HCT116 (cell line): ENCODE measurements at regions not wholly inside any gene's neighbourhood (a gene's known extent, or its start where the extent isn't known, plus 50 kb on each side); places are given as distances from the start of the nearest gene placed in this dataset.

Experiments used
- ATAC-seq: fragments of 200-7000 bp; cut with Tn5 transposase; 2 replicates; pipeline ENCODE4 v1.9.1; 2020; ENCODE audit warnings: mild to moderate bottlenecking, moderate library complexity
- BruUV-seq: library from RNA; stranded (reverse); fragments of 400-500 nt; replicated peaks from 2 replicates; lab custom pipeline; 2021; lab: Mats Ljungman, UMichigan
- CTCF ChIA-PET: fragments of 300-600 bp; sonication (Branson Sonifier 250); formaldehyde crosslinking; loops from one replicate; lab custom pipeline; 2021; ENCODE audit warnings: antibody characterized with exemption; lab: Charles Lee
- POLR2A ChIA-PET: fragments of 300-600, 350-600 bp; sonication (Branson Sonifier 250); formaldehyde crosslinking; loops from one replicate; lab custom pipeline; 2021; ENCODE audit warnings: antibody characterized with exemption; lab: Charles Lee
- RAD21 ChIA-PET, 2 experiments: fragments of 300-600 bp; sonication (Branson Sonifier 250); formaldehyde crosslinking; loops; one replicate each; lab custom pipeline; 2023; ENCODE audit warnings: low total read pairs in 2 of 2; ENCODE audit not compliant: uncharacterized antibody in 2 of 2, unreplicated experiment in 2 of 2, low non-redundant PET in 1 of 2; lab: Charles Lee
- DNase-seq: peaks from one replicate; pipeline ENCODE4 v3.0.0-alpha.2; 2010; ENCODE audit warnings: low read depth, low spot score
- H2AFZ ChIP-seq: fragments of 200-600 bp; shearing (Covaris generic), sonication (generic); 2 replicates; pipeline ENCODE4 v1.6.1; 2017; ENCODE audit warnings: low read depth, mixed run types, mixed read lengths, antibody characterized with exemption, low read length; ENCODE audit not compliant: poor library complexity, severe bottlenecking
- H3K27ac ChIP-seq: 2 replicates; pipeline ENCODE4 v1.5.1; 2012; ENCODE audit warnings: low read depth, low read length
- H3K27me3 ChIP-seq: fragments of 200-600 bp; sonication (generic); 2 replicates; pipeline ENCODE4 v1.6.1; 2016; ENCODE audit warnings: mixed run types, low read length, mixed read lengths; ENCODE audit not compliant: insufficient read depth
- H3K36me3 ChIP-seq, 2 experiments: fragments of 200-500 bp in 1 of 2; fragments of 200-600 bp in 1 of 2; sonication (Bioruptor generic) in 1 of 2; sonication (generic) in 1 of 2; 2 replicates each; pipeline versions ENCODE4 v1.5.1 to v1.6.1; 2014 to 2016; ENCODE audit warnings: low read length in 2 of 2, inconsistent platforms in 1 of 2, mixed read lengths in 1 of 2, mixed run types in 1 of 2; ENCODE audit not compliant: insufficient read depth in 2 of 2, control insufficient read depth in 1 of 2
- H3K4me1 ChIP-seq, 2 experiments: fragments of 200-600 bp in 1 of 2; sonication (generic) in 1 of 2; 2 replicates each; pipeline versions ENCODE4 v1.5.1 to v1.6.1; 2012 to 2017; ENCODE audit warnings: low read length in 2 of 2, inconsistent platforms in 1 of 2, mild to moderate bottlenecking in 1 of 2, mixed read lengths in 1 of 2, mixed run types in 1 of 2, moderate library complexity in 1 of 2; ENCODE audit not compliant: insufficient read depth in 2 of 2, control insufficient read depth in 1 of 2
- H3K4me2 ChIP-seq: fragments of 200-600 bp; sonication (generic); 2 replicates; pipeline ENCODE4 v1.6.1; 2017; ENCODE audit warnings: mixed run types, low read length, mixed read lengths
- H3K4me3 ChIP-seq, 2 experiments: fragments of 200-600 bp in 1 of 2; sonication (generic) in 1 of 2; replicated peaks in 1 of 2; 2 replicates each; pipeline ENCODE4 v1.5.1; 2011 to 2016; ENCODE audit warnings: low read length in 2 of 2, control low read depth in 1 of 2, low read depth in 1 of 2, mild to moderate bottlenecking in 1 of 2, mixed read lengths in 1 of 2, mixed run types in 1 of 2
- H3K79me2 ChIP-seq: fragments of 200-600 bp; sonication (generic); 2 replicates; pipeline ENCODE4 v1.6.1; 2017; ENCODE audit warnings: mild to moderate bottlenecking, mixed run types, low read length, moderate library complexity, mixed read lengths; ENCODE audit not compliant: insufficient read depth
- H3K9ac ChIP-seq: fragments of 200-600 bp; sonication (generic); 2 replicates; pipeline ENCODE4 v1.6.1; 2016; ENCODE audit warnings: low read length, mixed read lengths
- H3K9me2 ChIP-seq: fragments of 200-600 bp; sonication (generic), shearing (Covaris generic); 2 replicates; pipeline ENCODE4 v1.6.1; 2017; ENCODE audit warnings: mixed run types, mild to moderate bottlenecking, moderate library complexity; ENCODE audit not compliant: insufficient read depth
- H3K9me3 ChIP-seq, 2 experiments: fragments of 200-500 bp in 1 of 2; fragments of 200-600 bp in 1 of 2; sonication (Bioruptor generic) in 1 of 2; sonication (generic) in 1 of 2; 2 replicates each; pipeline ENCODE4 v1.6.1; 2014 to 2017; ENCODE audit warnings: low read length in 2 of 2, mixed read lengths in 2 of 2, inconsistent platforms in 1 of 2, low read depth in 1 of 2, mild to moderate bottlenecking in 1 of 2, mixed run types in 1 of 2, moderate library complexity in 1 of 2; ENCODE audit not compliant: control insufficient read depth in 1 of 2, insufficient read depth in 1 of 2
- H4K20me1 ChIP-seq: fragments of 200-600 bp; sonication (generic), shearing (Covaris generic); 2 replicates; pipeline ENCODE4 v1.6.1; 2017; ENCODE audit warnings: mixed run types, mild to moderate bottlenecking, moderate library complexity; ENCODE audit not compliant: insufficient read depth
- CBX3 ChIP-seq: IDR thresholded peaks from 2 replicates; pipeline ENCODE4 v1.6.1; 2012; ENCODE audit warnings: low read depth
- CEBPB ChIP-seq: IDR thresholded peaks from 2 replicates; pipeline ENCODE4 v1.6.1; 2012; ENCODE audit warnings: low read depth
- EZH2phosphoT487 ChIP-seq: fragments of 200-600 bp; IDR thresholded peaks from 2 replicates; pipeline ENCODE4 v1.6.1; 2018; ENCODE audit warnings: antibody characterized with exemption, borderline replicate concordance
- SP1 ChIP-seq: IDR thresholded peaks from 2 replicates; pipeline ENCODE4 v1.6.1; 2012; ENCODE audit warnings: low read depth
- intact Hi-C: fragments of 100-400 bp; cut with micrococcal nuclease; formaldehyde crosslinking; loops from 2 replicates; pipeline ENCODE4 v1.10.0; 2022
- TF ChIP-seq, protein P1 (sequence below): IDR thresholded peaks from 2 replicates; pipeline ENCODE4 v1.6.1; 2012
- TF ChIP-seq, protein P2 (sequence below): IDR thresholded peaks from 2 replicates; pipeline ENCODE4 v1.6.1; 2012; ENCODE audit warnings: low read depth
- TF ChIP-seq, protein P3 (sequence below): IDR thresholded peaks from 2 replicates; pipeline ENCODE4 v1.6.1; 2012

GRCh38 chr20:50368386-50368785 is 141.8 kb upstream of the PTPN1 start:
- CTCF ChIA-PET = no interaction called here

More at GRCh38 chr20:50368386-50368785, 141.8 kb upstream of the PTPN1 start:
- RAD21 ChIA-PET = no interaction called here
- POLR2A ChIA-PET = interaction anchor here (1.3 kb wide), 2 partner anchors 13 to 196 kb away, joined by 3 to 4 read pairs; no protein-coding TSS in a partner anchor
- H2AFZ ChIP-seq = no peak overlapping the region
- H3K4me2 ChIP-seq = no peak overlapping the region
- peaks cover 30 to 41% of the 10 kb centered on the region in 2 experiments for H3K4me1 ChIP-seq
- no peaks in the 10 kb centered on the region for H3K36me3 ChIP-seq
- no peaks in the 10 kb centered on the region for H3K9me2 ChIP-seq
- H3K27ac ChIP-seq = no peak overlapping the region
- no TSS peak for BruUV-seq
- no peaks in the 10 kb centered on the region for H3K27me3 ChIP-seq
- H3K4me3 ChIP-seq = no peak overlapping the region
- ATAC-seq (no peak), DNase-seq (no peak)
- no peaks in the 10 kb centered on the region for H3K79me2 ChIP-seq
- no peak overlapping the region for H3K9ac ChIP-seq
- intact Hi-C loops = no loop called here
- no peaks in the 10 kb centered on the region for H4K20me1 ChIP-seq
- H3K9me3 ChIP-seq = no peaks in the 10 kb centered on the region
- TF ChIP-seq SP1 (no peak), CEBPB (no peak), CBX3 (no peak), EZH2phosphoT487 (no peak)
- TF ChIP-seq, protein P1, sequence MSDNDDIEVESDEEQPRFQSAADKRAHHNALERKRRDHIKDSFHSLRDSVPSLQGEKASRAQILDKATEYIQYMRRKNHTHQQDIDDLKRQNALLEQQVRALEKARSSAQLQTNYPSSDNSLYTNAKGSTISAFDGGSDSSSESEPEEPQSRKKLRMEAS = no peak
- TF ChIP-seq, protein P2, sequence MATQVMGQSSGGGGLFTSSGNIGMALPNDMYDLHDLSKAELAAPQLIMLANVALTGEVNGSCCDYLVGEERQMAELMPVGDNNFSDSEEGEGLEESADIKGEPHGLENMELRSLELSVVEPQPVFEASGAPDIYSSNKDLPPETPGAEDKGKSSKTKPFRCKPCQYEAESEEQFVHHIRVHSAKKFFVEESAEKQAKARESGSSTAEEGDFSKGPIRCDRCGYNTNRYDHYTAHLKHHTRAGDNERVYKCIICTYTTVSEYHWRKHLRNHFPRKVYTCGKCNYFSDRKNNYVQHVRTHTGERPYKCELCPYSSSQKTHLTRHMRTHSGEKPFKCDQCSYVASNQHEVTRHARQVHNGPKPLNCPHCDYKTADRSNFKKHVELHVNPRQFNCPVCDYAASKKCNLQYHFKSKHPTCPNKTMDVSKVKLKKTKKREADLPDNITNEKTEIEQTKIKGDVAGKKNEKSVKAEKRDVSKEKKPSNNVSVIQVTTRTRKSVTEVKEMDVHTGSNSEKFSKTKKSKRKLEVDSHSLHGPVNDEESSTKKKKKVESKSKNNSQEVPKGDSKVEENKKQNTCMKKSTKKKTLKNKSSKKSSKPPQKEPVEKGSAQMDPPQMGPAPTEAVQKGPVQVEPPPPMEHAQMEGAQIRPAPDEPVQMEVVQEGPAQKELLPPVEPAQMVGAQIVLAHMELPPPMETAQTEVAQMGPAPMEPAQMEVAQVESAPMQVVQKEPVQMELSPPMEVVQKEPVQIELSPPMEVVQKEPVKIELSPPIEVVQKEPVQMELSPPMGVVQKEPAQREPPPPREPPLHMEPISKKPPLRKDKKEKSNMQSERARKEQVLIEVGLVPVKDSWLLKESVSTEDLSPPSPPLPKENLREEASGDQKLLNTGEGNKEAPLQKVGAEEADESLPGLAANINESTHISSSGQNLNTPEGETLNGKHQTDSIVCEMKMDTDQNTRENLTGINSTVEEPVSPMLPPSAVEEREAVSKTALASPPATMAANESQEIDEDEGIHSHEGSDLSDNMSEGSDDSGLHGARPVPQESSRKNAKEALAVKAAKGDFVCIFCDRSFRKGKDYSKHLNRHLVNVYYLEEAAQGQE = no peak
- TF ChIP-seq, protein P3, sequence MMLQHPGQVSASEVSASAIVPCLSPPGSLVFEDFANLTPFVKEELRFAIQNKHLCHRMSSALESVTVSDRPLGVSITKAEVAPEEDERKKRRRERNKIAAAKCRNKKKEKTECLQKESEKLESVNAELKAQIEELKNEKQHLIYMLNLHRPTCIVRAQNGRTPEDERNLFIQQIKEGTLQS = no peak
